ENCODE measurements at regions not wholly inside any gene's neighbourhood (a gene's known extent, or its start where the extent isn't known, plus 50 kb on each side); places are given as distances from the start of the nearest gene placed in this dataset.
A peak's percentile ranks its signal among the peaks of the same experiment; 100 is the strongest.

DNA sequence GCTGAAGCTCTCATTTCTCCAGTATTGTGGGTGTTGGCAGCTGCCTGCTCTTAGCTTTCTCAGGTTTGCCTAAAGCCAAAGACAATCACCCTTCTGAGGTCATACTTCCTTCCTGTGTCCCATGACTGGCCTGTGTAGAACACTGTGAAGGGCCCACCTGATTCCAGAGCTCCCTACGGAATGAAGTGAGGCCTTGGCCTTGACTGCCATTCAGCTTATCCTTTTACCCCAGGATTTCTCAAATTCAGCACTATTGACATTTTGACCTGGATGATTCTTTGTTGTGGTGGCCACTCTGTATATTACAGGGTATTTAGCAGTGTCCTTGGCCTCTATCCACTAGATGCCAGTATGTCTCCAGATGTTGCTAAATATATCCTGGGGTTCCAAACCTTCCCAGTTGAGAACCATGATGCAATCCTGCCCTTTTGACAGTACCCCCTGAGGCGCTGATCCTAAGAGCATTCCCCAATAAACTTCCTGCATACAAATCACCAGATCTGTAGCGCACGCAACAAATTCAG is 112.3 kb upstream of the KRR1 start:
- no peak overlapping the region for H3K4me3 ChIP-seq (ENCODE audit: low read depth in 1 of 3, low read length in 3 of 3)
- H3K9me3 ChIP-seq (ENCODE audit: control insufficient read depth in 4 of 4, low read length in 3 of 4): no peaks in the 10 kb centered on the region
- H3K36me3 ChIP-seq (ENCODE audit: control insufficient read depth in 4 of 4, insufficient read depth in 3 of 4, low read depth in 1 of 4, low read length in 3 of 4): no peaks in the 10 kb centered on the region
- peaks cover 0 to 7% (median 2%) of the 10 kb centered on the region in 4 donors for H3K4me1 ChIP-seq (ENCODE audit: control insufficient read depth in 4 of 4, insufficient read depth in 4 of 4, low read length in 3 of 4)
- no peaks in the 10 kb centered on the region for H3K27me3 ChIP-seq (ENCODE audit: control insufficient read depth in 4 of 4, insufficient read depth in 4 of 4, low read length in 3 of 4)
- peak; percentile 81 to 86 for TF ChIP-seq RAD21 (IDR thresholded peaks at IDR 0.05)
- no peak for TF ChIP-seq EGR1 (IDR thresholded peaks at IDR 0.05; ENCODE audit: low read depth in 2 of 2)
- peak; percentile 20 for TF ChIP-seq SP1 (IDR thresholded peaks at IDR 0.05)
- peak; percentile 28 for TF ChIP-seq NR2F2 (IDR thresholded peaks at IDR 0.05)
- peak; percentile 16 to 30 for TF ChIP-seq RXRA (IDR thresholded peaks at IDR 0.05)
- TF ChIP-seq, protein P1, sequence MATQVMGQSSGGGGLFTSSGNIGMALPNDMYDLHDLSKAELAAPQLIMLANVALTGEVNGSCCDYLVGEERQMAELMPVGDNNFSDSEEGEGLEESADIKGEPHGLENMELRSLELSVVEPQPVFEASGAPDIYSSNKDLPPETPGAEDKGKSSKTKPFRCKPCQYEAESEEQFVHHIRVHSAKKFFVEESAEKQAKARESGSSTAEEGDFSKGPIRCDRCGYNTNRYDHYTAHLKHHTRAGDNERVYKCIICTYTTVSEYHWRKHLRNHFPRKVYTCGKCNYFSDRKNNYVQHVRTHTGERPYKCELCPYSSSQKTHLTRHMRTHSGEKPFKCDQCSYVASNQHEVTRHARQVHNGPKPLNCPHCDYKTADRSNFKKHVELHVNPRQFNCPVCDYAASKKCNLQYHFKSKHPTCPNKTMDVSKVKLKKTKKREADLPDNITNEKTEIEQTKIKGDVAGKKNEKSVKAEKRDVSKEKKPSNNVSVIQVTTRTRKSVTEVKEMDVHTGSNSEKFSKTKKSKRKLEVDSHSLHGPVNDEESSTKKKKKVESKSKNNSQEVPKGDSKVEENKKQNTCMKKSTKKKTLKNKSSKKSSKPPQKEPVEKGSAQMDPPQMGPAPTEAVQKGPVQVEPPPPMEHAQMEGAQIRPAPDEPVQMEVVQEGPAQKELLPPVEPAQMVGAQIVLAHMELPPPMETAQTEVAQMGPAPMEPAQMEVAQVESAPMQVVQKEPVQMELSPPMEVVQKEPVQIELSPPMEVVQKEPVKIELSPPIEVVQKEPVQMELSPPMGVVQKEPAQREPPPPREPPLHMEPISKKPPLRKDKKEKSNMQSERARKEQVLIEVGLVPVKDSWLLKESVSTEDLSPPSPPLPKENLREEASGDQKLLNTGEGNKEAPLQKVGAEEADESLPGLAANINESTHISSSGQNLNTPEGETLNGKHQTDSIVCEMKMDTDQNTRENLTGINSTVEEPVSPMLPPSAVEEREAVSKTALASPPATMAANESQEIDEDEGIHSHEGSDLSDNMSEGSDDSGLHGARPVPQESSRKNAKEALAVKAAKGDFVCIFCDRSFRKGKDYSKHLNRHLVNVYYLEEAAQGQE (IDR thresholded peaks at IDR 0.05): no peak
- TF ChIP-seq GABPA (IDR thresholded peaks at IDR 0.05 in 1 of 2, conservative IDR thresholded peaks at IDR 0.05 in 1 of 2): no peak
- TF ChIP-seq, protein P2, sequence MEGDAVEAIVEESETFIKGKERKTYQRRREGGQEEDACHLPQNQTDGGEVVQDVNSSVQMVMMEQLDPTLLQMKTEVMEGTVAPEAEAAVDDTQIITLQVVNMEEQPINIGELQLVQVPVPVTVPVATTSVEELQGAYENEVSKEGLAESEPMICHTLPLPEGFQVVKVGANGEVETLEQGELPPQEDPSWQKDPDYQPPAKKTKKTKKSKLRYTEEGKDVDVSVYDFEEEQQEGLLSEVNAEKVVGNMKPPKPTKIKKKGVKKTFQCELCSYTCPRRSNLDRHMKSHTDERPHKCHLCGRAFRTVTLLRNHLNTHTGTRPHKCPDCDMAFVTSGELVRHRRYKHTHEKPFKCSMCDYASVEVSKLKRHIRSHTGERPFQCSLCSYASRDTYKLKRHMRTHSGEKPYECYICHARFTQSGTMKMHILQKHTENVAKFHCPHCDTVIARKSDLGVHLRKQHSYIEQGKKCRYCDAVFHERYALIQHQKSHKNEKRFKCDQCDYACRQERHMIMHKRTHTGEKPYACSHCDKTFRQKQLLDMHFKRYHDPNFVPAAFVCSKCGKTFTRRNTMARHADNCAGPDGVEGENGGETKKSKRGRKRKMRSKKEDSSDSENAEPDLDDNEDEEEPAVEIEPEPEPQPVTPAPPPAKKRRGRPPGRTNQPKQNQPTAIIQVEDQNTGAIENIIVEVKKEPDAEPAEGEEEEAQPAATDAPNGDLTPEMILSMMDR (IDR thresholded peaks at IDR 0.05; ENCODE audit: low read depth, low read length, missing input control): peak; percentile 57
- no peak for TF ChIP-seq FOXA2 (IDR thresholded peaks at IDR 0.05)
- TF ChIP-seq, protein P3, sequence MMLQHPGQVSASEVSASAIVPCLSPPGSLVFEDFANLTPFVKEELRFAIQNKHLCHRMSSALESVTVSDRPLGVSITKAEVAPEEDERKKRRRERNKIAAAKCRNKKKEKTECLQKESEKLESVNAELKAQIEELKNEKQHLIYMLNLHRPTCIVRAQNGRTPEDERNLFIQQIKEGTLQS (IDR thresholded peaks at IDR 0.05): peak; percentile 83
- no peak for TF ChIP-seq FOXA1 (IDR thresholded peaks at IDR 0.05)
- TF ChIP-seq, protein P4, sequence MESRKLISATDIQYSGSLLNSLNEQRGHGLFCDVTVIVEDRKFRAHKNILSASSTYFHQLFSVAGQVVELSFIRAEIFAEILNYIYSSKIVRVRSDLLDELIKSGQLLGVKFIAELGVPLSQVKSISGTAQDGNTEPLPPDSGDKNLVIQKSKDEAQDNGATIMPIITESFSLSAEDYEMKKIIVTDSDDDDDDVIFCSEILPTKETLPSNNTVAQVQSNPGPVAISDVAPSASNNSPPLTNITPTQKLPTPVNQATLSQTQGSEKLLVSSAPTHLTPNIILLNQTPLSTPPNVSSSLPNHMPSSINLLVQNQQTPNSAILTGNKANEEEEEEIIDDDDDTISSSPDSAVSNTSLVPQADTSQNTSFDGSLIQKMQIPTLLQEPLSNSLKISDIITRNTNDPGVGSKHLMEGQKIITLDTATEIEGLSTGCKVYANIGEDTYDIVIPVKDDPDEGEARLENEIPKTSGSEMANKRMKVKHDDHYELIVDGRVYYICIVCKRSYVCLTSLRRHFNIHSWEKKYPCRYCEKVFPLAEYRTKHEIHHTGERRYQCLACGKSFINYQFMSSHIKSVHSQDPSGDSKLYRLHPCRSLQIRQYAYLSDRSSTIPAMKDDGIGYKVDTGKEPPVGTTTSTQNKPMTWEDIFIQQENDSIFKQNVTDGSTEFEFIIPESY (IDR thresholded peaks at IDR 0.05): no peak
- TF ChIP-seq HNF4A (conservative IDR thresholded peaks at IDR 0.05): peak; percentile 35 to 64
- TF ChIP-seq JUND (IDR thresholded peaks at IDR 0.05): no peak
- H3K9ac ChIP-seq (ENCODE audit: low read depth in 1 of 2, low read length in 2 of 2): no peak overlapping the region
- DNase-seq (ENCODE audit: low spot score): no peak
- WGBS: 51% methylated on average over 4 of the region's 4 CpGs
- no peak overlapping the region for H3K27ac ChIP-seq (ENCODE audit: low read depth in 1 of 2, low read length in 2 of 2)

DNA sequence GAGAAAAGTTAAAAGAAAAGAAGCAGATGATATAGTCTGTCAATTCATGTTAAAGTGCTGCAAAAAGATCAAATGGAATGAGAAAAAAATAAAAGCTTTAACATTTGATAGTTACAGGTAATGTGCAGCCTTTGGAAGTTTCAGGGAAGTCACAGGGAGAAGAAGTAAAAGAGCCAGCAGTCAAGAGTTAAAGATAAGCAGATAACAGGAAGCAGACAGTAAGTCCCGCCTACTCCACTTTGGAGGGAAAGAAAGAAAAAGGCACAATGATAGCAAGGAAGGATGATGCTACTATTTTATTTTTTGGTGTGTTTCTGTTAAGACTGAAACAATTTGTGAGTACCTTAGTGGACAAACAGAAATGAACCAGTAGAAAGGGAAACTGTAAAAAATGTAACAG is 111.1 kb upstream of the KRR1 start:
- H3K27me3 ChIP-seq (ENCODE audit: control insufficient read depth in 4 of 4, insufficient read depth in 4 of 4, low read length in 3 of 4): no peaks in the 10 kb centered on the region
- H3K4me1 ChIP-seq (ENCODE audit: control insufficient read depth in 4 of 4, insufficient read depth in 4 of 4, low read length in 3 of 4): peaks cover 0 to 7% (median 2%) of the 10 kb centered on the region in 4 donors
- H3K27ac ChIP-seq (ENCODE audit: low read depth in 1 of 2, low read length in 2 of 2): no peak overlapping the region
- DNase-seq (ENCODE audit: low spot score): no peak
- no peaks in the 10 kb centered on the region for H3K36me3 ChIP-seq (ENCODE audit: control insufficient read depth in 4 of 4, insufficient read depth in 3 of 4, low read depth in 1 of 4, low read length in 3 of 4)
- no peak overlapping the region for H3K9ac ChIP-seq (ENCODE audit: low read depth in 1 of 2, low read length in 2 of 2)
- WGBS: 98% methylated on average over 1 of the region's 1 CpG
- H3K9me3 ChIP-seq (ENCODE audit: control insufficient read depth in 4 of 4, low read length in 3 of 4): no peaks in the 10 kb centered on the region
- H3K4me3 ChIP-seq (ENCODE audit: low read depth in 1 of 3, low read length in 3 of 3): no peak overlapping the region
- no peak for TF ChIP-seq SP1 (IDR thresholded peaks at IDR 0.05)
- TF ChIP-seq TAF1 (conservative IDR thresholded peaks at IDR 0.05): no peak
- TF ChIP-seq, protein P3 (IDR thresholded peaks at IDR 0.05): no peak
- TF ChIP-seq, protein P2 (IDR thresholded peaks at IDR 0.05; ENCODE audit: low read depth, low read length, missing input control): no peak
- TF ChIP-seq HNF4A (conservative IDR thresholded peaks at IDR 0.05): no peak
- TF ChIP-seq EGR1 (IDR thresholded peaks at IDR 0.05; ENCODE audit: low read depth in 2 of 2): no peak
- TF ChIP-seq FOXA1 (IDR thresholded peaks at IDR 0.05): no peak
- TF ChIP-seq, protein P1 (IDR thresholded peaks at IDR 0.05): no peak
- TF ChIP-seq RAD21 (IDR thresholded peaks at IDR 0.05): no peak

Measured in liver (tissue), 8 donors.